GM12878 (cell line): ENCODE measurements at regions not wholly inside any gene's neighbourhood (a gene's known extent, or its start where the extent isn't known, plus 50 kb on each side); places are given as distances from the start of the nearest gene placed in this dataset.
A peak's percentile ranks its signal among the peaks of the same experiment; 100 is the strongest.

Experiments used
- ATAC-seq: fragments of 200-7000 bp; cut with Tn5 transposase; 3 replicates; pipeline ENCODE4 v1.9.1; 2020; ENCODE audit warnings: mild to moderate bottlenecking, moderate library complexity
- BruUV-seq: library from RNA; stranded (reverse); fragments of 400-500 nt; replicated peaks from 2 replicates; lab custom pipeline; 2021; lab: Mats Ljungman, UMichigan
- CTCF ChIA-PET: fragments of 300-600 bp; sonication (Branson Sonifier 250); formaldehyde crosslinking; extraction: SDS; loops from one replicate; lab custom pipeline; 2021; ENCODE audit warnings: inconsistent platforms; lab: Yijun Ruan, JAX
- POLR2A ChIA-PET: fragments of 350-600 bp; formaldehyde crosslinking; extraction: SDS; loops from one replicate; lab custom pipeline; 2021; ENCODE audit warnings: inconsistent platforms; lab: Charles Lee
- RAD21 ChIA-PET: fragments of 300-600 bp; sonication (Branson Sonifier 250); formaldehyde crosslinking; loops from one replicate; lab custom pipeline; 2023; ENCODE audit warnings: antibody characterized with exemption; ENCODE audit not compliant: unreplicated experiment; lab: Charles Lee
- SMC1A ChIA-PET: fragments of 300-600 bp; sonication (Branson Sonifier 250); formaldehyde crosslinking; loops from one replicate; lab custom pipeline; 2023; ENCODE audit not compliant: unreplicated experiment, uncharacterized antibody; lab: Charles Lee
- DNase-seq: peaks from one replicate; pipeline ENCODE4 v3.0.0-alpha.2; 2011; ENCODE audit warnings: low read depth, low spot score
- FAIRE-seq: peaks from 3 replicates; lab custom pipeline; 2011; peaks lifted over from hg19 to GRCh38; lab: Jason Lieb, UNC
- H2AFZ ChIP-seq: 2 replicates; pipeline ENCODE4 v1.6.0; 2011; ENCODE audit warnings: low read depth, low read length, control low read depth; ENCODE audit not compliant: control insufficient read depth
- H3K27ac ChIP-seq: 2 replicates; pipeline ENCODE4 v1.5.1; 2011; ENCODE audit warnings: control low read depth; ENCODE audit not compliant: control insufficient read depth, insufficient read depth
- H3K27me3 ChIP-seq, 2 experiments: replicated peaks in 1 of 2; 2 replicates each; pipeline versions ENCODE4 v1.6.0 to v1.6.1; 2011; ENCODE audit warnings: low read length in 1 of 2; ENCODE audit not compliant: control insufficient read depth in 2 of 2, insufficient read depth in 2 of 2
- H3K36me3 ChIP-seq, 2 experiments: 2 replicates each; pipeline ENCODE4 v1.5.1; 2011; ENCODE audit warnings: low read length in 1 of 2; ENCODE audit not compliant: control insufficient read depth in 2 of 2, insufficient read depth in 2 of 2
- H3K4me1 ChIP-seq: 2 replicates; pipeline ENCODE4 v1.6.1; 2011; ENCODE audit warnings: mild to moderate bottlenecking, low read length, moderate library complexity, mixed read lengths; ENCODE audit not compliant: control insufficient read depth, insufficient read depth
- H3K4me2 ChIP-seq: 2 replicates; pipeline ENCODE4 v1.6.0; 2011; ENCODE audit warnings: control low read depth; ENCODE audit not compliant: control insufficient read depth, insufficient read depth
- H3K4me3 ChIP-seq: fragments of 200-600 bp; sonication (generic); 2 replicates; pipeline ENCODE4 v1.5.1; 2016
- H3K79me2 ChIP-seq: 2 replicates; pipeline ENCODE4 v1.6.0; 2011; ENCODE audit warnings: low read length; ENCODE audit not compliant: control insufficient read depth, insufficient read depth
- H3K9ac ChIP-seq: 2 replicates; pipeline ENCODE4 v1.8.0; 2011; ENCODE audit warnings: low read length, control low read depth, mixed read lengths; ENCODE audit not compliant: control insufficient read depth, insufficient read depth
- H3K9me3 ChIP-seq: replicated peaks from 3 replicates; pipeline ENCODE4 v1.5.1; 2011; ENCODE audit warnings: mild to moderate bottlenecking, low read length; ENCODE audit not compliant: control insufficient read depth, insufficient read depth
- H4K20me1 ChIP-seq: 2 replicates; pipeline ENCODE4 v1.6.0; 2011; ENCODE audit not compliant: control insufficient read depth, insufficient read depth
- GATAD2B ChIP-seq: fragments of 450-650 bp; conservative IDR thresholded peaks from 2 replicates; pipeline ENCODE4 v1.6.1; 2017; ENCODE audit warnings: low read depth, mild to moderate bottlenecking, moderate library complexity
- IKZF2 ChIP-seq, 2 experiments: fragments of 450-650 bp; IDR thresholded peaks; 2 replicates each; pipeline ENCODE4 v1.6.1; 2017; ENCODE audit warnings: mild to moderate bottlenecking in 2 of 2, moderate library complexity in 2 of 2
- MEF2A ChIP-seq: IDR thresholded peaks from 2 replicates; pipeline ENCODE4 v1.6.1; 2011; ENCODE audit warnings: low read depth, mild to moderate bottlenecking, low read length, moderate library complexity; ENCODE audit not compliant: insufficient read depth
- MTA2 ChIP-seq: fragments of 450-650 bp; IDR thresholded peaks from 2 replicates; pipeline ENCODE4 v1.6.1; 2016; ENCODE audit warnings: low read depth, mild to moderate bottlenecking, moderate library complexity
- NR2F1 ChIP-seq: fragments of 450-650 bp; conservative IDR thresholded peaks from 2 replicates; pipeline ENCODE4 v1.6.1; 2017; ENCODE audit warnings: mild to moderate bottlenecking
- POLR2A ChIP-seq: IDR thresholded peaks from 2 replicates; pipeline ENCODE4 v1.6.1; 2011; ENCODE audit warnings: low read depth, mild to moderate bottlenecking, low read length
- WGBS: methylation state at CpG from one replicate; pipeline ENCODE4 v1.1.6; 2016; ENCODE audit warnings: low lambda C conversion rate; ENCODE audit not compliant: insufficient replicate concordance, insufficient coverage; ENCODE audit errors: missing lambda C conversion rate; 5-methylcytosine and 5-hydroxymethylcytosine counted together
- in situ Hi-C: fragments of 300-500 bp; cut with MboI; formaldehyde crosslinking; loops from 9 replicates; pipeline ENCODE4 v1.14.3; 2018; ENCODE audit warnings: mixed read lengths
- intact Hi-C: fragments of 100-400 bp; cut with micrococcal nuclease; formaldehyde crosslinking; loops from one replicate; pipeline ENCODE4 v1.14.2; 2022; ENCODE audit not compliant: unreplicated experiment

- FAIRE-seq: no peak
- 33% methylated on average over 3 of the region's 3 CpGs for WGBS
- peak overlapping the region; percentile 20; the same call in 1 of the 2 replicates for H3K27ac ChIP-seq
- DNase-seq: no peak
- POLR2A ChIA-PET: interaction anchor here (0.8 kb wide), 1 partner anchor 12 kb away, joined by 3 read pairs; no protein-coding TSS in a partner anchor
- H3K36me3 ChIP-seq: no peaks in the 10 kb centered on the region
- intact Hi-C loops: no loop called here
- no TSS peak for BruUV-seq
- H2AFZ ChIP-seq: no peak overlapping the region
- no peak overlapping the region for H3K9ac ChIP-seq
- RAD21 ChIA-PET: interaction anchor here (0.5 to 1.3 kb wide), 5 partner anchors 11 to 169 kb away, joined by 3 to 4 read pairs (median 3); no protein-coding TSS in a partner anchor
- 0 out of 2 replicates have a peak, but pooled peaks have one; percentile 10 for TF ChIP-seq NR2F1
- peak in 1 of 2 experiments; percentile 17; a peak in 1 of 4 replicates for TF ChIP-seq IKZF2 (IDR thresholded peaks at IDR 0.05)
- 0 out of 2 replicates have a peak, but pooled peaks have one; percentile 21 for TF ChIP-seq MTA2
- TF ChIP-seq POLR2A: no peak
- 0 out of 2 replicates have a peak, but pooled peaks have one; percentile 25 for TF ChIP-seq GATAD2B
- TF ChIP-seq MEF2A: no peak
- TF ChIP-seq, all 136 proteins: peak for 4
- no peak overlapping the region for H3K4me2 ChIP-seq
- ChIA-PET CTCF (interaction anchor here (1.0 kb wide), 1 partner anchor 24 kb away, joined by 3 read pairs; no protein-coding TSS in a partner anchor), SMC1A (interaction anchor here (0.7 to 3.6 kb wide), 14 partner anchors 12 to 270 kb away, joined by 3 to 17 read pairs (median 3); no protein-coding TSS in a partner anchor)
- H3K4me1 ChIP-seq: peaks cover 5% of the 10 kb centered on the region
- H3K9me3 ChIP-seq: no peaks in the 10 kb centered on the region; the same call in 2 of the 3 replicates
- ATAC-seq: peak; percentile 88
- in situ Hi-C loops: no loop called here
- H4K20me1 ChIP-seq: no peaks in the 10 kb centered on the region
- H3K79me2 ChIP-seq: no peaks in the 10 kb centered on the region
- H3K27me3 ChIP-seq: no peaks in the 10 kb centered on the region
- H3K4me3 ChIP-seq: no peak overlapping the region
Observed at GRCh38 chr2:7598402-7598801, 681.2 kb downstream of the RNF144A start.
